Urothelium cell line (cell line): ENCODE measurements at regions not wholly inside any gene's neighbourhood (a gene's known extent, or its start where the extent isn't known, plus 50 kb on each side); places are given as distances from the start of the nearest gene placed in this dataset.

Experiments used
- DNase-seq: peaks from one replicate; pipeline ENCODE4 v3.0.0; 2011; ENCODE audit warnings: low spot score, mixed read lengths
- FAIRE-seq: peaks from 2 replicates; lab custom pipeline; 2011; peaks lifted over from hg19 to GRCh38; lab: Jason Lieb, UNC

DNA sequence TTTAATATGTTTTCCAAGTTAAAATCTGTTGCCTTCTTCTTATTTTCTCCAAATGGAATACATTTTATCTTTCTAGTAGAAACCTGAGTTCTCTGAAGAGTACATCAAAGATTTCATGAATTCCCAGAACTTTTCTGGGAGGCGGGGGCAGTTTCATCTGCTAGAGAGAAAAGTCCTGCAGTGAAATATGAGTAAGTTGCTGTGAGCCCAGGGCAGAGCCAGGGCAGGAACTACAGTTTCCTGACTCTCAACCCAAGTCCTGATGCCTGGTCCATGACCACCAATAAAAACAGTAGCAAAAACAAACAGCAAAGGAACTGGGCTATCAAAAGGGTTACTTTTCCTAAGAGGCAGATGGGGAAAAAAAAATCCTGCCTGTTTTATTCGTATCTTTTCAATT lies 239.4 kb upstream of the CTSO start:
- DNase-seq (no peak), FAIRE-seq (no peak)

DNA sequence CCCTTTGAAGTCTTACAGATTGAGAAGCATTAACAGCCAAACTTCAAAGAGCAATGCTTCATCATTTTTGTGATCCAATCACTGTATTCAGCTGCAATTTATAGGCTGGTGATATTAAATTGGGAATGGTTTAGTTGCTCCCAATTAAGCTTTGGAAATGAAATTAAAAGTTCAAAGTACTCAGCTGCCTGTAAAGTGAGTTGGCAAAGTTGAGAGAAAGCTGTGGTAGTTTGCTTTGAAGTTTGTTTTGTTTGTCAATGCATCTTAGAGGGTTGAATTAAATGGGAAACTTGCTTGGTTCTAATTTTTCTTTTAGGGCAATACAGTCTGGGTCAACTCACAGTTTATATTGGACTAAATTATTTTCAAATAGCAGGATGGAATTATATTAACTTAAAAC lies 238.4 kb upstream of the CTSO start:
- DNase-seq (no peak), FAIRE-seq (no peak)

DNA sequence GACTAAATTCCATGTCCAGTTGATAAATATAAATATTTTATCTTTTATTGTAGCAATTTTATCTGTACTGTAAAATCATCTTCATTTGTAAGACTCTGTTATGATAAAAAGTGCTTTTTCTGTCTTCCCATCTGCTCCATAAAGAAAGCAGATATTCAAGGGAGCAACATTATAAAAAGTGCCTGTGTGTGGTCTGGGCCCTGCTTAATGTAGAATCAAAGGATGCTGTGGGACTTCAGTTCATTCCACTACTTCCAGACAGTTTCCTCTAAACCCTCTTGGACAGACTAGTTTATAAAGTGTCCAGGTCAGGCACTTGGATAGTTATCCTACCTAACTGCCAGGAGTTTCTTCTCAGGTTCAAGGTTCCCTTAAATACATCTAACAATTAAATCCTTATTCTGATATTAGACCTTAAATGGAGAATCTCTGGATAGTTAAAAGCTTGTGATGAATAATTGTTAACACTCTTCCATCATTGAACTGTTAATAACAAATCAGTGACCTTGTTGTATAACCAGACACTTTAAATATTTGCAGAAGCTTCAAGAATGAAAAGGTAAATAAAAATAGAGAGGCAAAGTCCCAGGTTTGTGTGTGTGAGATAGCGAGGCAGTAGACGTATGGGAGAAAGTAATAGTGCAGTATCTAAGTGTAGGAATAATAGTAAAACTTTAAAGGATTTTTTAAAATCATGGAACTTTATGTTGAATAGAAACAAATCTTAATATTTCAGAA lies 237.5 kb upstream of the CTSO start:
- FAIRE-seq (no peak), DNase-seq (no peak)

DNA sequence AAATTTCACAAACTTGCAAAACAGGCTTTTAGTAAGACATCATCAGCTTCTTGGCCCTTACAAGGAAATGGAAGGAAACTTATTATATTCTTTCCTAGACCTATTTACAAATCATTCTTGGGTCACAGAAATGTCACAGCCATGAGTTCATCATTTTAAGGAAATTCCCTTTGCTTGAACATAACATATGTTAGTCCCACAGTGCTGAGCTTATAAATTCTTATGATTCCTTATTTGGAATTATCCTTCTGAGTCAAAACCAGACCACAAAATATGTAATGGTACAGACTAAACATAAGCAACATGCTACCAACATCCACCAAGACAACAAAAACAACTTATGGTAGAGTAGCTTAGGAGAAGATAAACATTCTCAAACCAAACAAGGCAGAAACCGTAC lies 236.9 kb upstream of the CTSO start:
- FAIRE-seq (no peak), DNase-seq (no peak)

DNA sequence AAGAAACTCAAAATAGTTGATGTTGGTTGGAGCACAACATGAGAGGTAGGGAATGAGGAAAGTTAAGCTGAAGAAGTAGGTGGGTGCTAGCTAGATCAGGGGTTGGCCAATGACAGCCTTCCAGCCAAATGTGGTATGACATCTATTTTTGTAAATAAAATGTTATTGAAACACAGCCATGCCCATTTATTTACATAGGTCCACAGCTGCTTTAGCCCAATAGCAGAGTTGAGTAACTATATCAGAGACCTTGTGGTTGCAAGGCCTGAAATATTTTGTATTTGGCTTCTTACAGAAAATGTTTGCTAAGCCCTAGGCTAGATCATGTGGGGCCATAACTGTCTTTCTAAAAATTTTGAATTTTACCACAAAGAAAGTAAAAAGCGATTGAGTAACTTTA lies 234.9 kb upstream of the CTSO start:
- FAIRE-seq = no peak
- DNase-seq = no peak

DNA sequence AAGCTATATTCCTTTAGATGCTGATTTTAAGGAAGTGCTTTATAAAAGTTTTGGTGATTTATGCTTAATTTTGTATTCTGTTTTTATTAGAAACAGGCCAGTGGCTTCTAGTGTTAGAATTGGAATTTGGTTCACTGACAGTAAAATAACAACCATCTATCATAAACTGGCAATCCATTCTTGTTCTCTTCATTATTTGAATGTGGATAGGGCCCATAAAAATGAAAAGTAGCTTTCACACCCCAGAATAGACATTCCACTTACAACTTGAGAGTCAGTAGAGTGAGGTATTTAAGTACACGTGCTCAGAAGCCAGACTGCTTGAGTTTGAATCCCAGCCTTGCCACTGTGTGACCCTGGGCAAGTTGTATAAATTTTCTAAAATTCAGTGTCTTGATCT lies 232.4 kb upstream of the CTSO start:
- no peak for FAIRE-seq

DNA sequence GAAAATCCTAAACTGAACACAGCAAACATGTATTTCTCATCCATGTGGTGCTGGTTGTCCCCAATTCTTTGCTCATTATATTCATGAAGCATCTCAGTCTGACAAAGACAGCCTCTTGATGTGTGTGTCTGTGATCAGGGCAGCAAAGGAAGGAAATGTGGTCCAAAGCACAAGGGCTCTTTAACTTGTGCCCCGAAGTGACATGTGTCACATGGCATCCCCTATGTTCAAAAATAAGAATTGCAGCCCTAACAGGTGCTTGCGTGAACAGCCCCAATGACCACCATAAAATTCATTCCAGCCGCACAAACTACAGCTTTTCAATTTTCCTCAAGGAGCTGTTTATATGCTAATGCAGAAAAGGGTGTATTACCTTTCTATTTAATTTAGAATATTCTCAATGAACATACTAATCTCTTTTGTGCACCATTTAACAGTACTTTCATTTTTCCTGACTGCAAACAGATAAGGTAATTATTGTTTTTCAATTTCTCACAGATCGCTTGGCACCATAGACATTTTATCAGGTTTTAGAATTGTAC lies 231.9 kb upstream of the CTSO start:
- FAIRE-seq (no peak), DNase-seq (no peak)

More for the DNA sequence above, 232.4 kb upstream of the CTSO start:
- DNase-seq = no peak

DNA sequence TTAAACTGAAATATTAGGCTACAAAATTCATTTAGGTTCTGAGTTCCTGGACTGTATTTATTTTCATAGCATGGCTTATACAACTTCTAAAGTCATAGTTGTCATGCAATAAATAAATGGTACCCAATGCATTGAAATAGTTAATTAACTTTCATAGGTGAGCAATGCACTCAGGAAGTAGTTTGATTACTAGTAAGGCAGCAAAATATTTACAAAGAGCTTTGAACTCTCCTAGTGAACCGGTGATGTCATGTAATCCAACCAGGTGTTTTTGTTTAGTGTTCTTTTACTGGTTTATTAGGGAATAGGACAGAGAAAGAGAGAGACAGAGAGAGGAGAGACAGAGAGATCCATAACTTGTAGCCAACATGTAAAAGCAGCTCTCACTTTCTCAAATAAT lies 228.6 kb upstream of the CTSO start:
- no peak for FAIRE-seq

DNA sequence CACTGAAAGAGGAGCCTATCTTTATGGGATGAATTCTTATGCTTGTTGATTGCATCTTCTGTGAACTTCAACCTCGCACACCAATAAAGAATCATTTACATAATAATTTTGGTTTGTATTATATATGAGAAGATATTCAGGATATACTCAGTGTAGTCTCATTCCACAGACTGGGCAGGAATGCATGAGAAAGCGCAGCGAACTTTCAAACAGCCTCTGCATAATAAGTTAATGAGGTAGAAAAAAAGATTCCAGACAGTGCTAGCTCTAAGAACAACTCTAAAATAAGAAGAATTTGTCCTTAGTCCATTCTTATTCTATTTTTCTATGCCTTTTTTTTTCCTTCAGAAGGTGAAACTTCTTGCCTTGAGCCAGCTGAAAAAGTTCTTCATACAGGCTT lies 224.3 kb upstream of the CTSO start:
- DNase-seq (no peak), FAIRE-seq (no peak)

More for the DNA sequence above, 228.6 kb upstream of the CTSO start:
- no peak for DNase-seq

DNA sequence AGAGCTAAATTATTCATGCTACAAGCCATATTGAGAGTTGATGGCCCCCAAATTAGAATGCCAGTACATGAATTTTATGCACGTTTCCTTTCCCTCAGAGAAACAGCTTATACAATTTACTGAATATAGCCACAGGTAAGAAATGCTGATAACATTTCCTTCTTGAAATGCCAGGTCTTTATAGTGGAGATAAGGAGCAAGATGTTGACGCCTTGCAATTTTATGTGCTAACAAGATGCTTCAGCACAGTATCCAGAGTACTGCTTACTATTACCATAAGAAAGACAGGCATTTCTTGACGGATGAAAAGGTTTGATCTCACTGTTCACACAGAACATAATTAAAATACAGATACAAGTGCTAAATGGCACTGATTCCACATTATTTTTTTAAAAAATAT lies 223.2 kb upstream of the CTSO start:
- no peak for FAIRE-seq
- DNase-seq = no peak

DNA sequence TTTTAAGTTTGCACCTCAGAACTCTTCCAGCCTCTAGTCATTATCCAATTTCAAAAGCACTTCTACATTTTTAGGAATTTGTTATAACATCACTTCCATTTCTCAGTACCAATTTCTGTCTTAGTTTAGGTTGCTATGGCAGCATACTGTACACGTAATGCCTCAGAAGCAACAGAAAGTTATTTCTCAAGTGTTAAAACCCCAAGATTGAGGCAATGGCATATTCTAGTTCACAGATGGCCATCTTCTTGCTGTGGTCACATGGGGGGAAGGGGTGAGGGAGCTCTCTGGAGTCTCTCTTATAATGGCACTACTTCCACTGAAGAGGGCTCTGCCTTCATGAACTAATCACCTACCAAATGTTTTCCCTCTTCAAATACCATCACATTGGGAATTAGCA lies 220.3 kb upstream of the CTSO start:
- DNase-seq = no peak
- FAIRE-seq = no peak

DNA sequence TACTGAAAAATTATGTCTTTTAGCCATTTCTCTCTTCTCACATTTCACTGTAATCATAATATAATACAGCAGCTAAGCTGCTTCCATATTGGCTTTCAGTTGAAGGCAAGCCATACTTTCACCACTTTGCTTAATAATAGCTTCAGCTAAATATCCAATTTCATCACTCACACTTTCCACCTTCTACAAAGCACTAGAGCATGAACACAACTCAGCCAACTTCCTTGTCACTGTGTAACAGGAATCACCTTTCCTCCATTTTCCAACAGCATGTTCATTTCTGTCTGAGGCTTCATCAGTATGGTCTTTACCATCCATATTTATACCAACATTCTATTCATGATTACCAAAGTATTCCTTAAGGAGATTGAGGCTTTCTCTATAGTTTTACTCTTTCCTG lies 219.8 kb upstream of the CTSO start:
- no peak for FAIRE-seq
- DNase-seq = no peak

DNA sequence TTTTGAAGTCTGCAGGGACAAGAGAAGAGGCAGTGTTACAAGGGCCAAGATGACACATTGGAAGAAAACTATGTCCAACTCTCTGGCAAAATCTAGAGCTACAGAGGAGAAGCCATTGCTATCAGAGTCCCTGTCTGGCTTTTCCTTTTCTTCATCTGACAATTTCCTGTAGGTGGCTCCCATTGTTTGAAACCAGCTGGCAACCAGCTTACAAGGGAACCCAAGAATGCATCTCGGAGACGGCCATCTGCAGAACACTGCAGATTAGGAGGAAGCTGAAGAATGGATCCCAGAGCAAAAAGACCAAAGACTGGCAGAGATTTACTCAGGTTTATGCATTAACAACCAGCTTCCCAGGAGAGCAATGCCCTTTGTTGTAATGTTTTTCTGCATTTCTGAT lies 216.2 kb upstream of the CTSO start:
- no peak for FAIRE-seq
- DNase-seq = no peak

DNA sequence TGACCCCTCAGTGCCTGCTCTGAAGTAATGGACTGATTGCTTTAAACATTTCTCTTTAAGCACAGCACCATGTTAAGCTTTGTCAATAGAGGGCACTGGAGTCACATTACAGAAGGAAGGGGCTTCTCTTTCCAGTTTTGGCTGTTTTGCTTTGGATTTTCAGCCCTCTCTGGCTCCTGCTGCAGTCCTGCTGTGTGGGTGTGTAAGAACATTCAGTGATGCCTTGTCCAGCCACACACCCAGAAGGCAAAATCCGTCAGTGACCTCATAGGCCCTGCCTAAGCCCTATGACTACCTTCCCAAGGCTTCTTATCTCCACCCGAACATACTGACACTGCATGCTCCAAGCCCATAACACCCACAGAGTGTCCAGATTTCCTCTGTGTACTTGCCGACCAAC lies 215.3 kb upstream of the CTSO start:
- DNase-seq (peak; percentile 21), FAIRE-seq (no peak)

DNA sequence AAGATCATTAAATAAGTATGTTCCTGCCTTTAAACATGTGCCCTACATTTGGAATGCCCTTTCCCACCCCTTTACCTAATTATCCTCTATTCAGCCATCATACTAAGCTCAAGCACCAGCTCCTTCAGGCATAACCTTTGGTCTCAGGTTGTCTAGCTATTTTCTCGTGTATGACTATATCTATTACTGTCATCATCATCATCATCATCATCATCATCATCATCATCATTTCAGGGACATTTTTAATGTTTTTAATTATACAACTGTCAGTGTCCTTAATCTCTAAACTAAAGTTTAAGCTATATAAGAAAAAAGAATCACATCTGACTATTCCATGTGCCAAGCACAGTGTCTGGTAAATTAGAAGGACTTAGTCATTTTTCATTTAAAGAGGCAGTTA lies 214.6 kb upstream of the CTSO start:
- FAIRE-seq (no peak), DNase-seq (no peak)

DNA sequence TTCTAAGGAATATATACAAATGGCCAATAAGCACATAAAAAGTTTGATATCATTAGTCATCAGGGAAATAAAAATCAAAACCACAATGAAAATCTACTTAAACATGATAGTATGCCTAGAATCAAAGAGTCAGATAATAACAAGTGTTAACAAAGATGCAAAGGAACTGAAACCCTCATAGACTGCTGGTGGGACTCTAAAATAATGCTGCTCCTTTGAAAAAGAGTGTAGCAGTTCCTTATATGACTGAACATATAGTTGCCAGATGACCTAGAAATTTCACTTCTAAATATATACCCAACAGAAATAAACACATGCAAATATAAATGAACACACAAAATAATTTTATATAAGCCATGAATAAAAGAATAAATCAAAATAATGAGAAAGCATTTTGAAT lies 205.1 kb upstream of the CTSO start:
- FAIRE-seq (no peak), DNase-seq (no peak)

DNA sequence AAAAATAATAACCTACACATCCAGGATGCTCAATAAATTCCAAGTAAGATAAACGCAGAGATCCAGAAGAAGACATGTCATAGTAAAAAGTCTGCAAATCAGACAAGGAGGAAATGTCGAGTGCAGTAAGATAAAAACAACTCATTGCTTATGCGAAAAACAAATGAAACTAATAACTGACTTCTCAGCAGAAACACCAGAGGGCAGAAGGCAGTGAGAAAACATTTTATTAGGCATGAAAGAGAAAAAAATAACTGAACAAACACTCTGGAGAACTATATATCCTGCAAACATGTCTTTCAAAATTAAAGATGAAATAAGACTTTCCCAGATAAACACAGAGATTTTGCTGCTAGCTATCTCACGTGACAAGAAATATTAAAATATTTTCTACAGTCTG lies 201.3 kb upstream of the CTSO start:
- DNase-seq (no peak), FAIRE-seq (no peak)

DNA sequence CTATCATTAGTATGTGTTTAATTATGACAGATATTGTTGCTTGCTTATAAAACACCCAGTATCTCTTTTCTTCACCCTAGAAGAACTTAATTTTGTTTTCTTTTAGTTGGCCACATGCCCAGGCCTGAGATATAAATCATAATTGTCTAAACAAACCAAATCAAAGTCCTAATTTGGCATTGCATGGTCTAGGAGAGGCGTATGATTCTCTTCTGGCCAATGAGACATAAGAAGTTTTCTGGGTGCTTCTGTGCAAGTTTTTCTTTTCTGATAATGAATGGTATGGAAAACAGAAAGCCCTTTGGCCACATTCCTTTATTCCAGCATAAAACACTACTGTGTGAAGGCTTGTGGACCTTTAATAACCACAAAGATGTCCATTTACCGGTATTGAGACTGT lies 192.9 kb upstream of the CTSO start:
- FAIRE-seq (no peak), DNase-seq (no peak)

DNA sequence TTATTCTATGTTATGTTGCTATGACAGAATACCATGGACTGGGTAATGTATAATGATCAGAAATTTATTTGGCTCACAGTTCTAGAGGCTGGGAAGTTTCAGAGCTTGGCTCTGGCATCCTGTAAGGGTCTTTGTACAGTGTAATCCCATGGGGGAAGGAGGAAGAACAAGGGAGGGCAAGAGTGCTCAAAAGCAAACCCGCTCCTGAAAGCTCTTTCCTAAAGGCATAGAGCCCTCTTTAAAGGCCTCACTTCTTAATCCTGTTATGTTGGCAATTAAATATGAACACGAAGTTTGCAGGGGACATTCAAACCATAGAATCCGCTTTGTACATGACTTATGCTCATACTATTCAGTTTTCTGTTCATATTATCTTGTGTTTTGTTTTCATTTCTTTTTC lies 191.3 kb upstream of the CTSO start:
- FAIRE-seq (no peak), DNase-seq (no peak)

DNA sequence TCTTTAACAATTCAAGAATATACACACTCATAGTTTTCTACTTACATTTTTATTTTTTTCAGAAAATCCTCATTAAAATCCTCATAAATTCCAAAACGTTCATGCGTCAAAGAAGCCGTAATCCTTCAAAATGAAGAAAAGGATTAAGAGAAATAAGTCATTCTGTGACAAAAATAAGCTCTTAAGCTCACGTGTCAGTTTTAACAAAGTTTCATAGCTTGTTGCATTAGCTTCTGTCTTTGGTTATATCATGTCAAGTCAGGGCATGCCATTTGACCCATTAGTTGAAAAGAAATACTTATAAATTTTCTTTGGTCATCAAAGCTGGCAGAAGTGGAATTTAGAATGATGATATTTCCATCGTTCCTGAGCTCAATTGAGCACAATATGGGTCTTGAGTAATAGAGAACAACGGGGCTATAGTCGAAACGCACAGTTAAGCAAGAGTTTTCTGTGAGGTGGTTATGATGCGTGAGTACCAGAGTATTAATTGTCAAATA lies 185.2 kb upstream of the CTSO start:
- DNase-seq (no peak), FAIRE-seq (no peak)

DNA sequence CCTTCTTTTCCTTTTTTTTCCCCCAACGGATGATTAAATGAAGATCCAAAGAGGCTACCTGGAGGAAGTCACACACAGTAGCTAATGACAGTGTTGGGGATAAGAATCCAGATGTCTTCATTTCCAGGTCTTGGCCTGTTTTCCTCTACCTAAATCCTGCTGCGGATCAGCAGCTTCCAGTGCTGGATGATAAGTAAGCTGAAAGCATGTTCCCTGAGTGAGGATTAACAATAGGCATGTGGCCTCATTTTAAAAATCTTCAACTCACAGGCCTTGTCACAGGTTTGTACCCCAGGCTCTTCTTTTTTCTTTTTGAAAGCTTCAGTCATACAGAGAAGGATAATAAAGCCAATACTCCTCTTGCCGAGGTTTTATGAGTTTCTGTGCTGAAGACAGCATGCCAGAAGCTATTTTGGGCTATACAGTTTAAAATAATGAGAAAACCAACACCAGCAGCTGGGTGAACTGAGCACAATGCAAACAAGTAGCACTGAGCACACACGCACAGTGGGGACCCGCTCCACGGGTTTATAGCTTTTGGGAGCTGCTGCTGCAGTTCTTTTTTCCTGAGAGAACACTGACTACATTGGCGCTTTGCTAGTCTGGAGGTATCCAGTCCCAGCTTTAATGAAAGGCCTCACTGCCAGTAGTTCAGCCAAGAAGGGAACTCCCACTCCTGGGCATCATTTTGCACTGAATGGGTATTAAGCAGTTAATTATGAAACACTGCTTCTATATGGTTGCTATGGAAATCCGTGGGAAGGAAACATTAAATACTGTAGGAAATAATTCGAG lies 184.2 kb upstream of the CTSO start:
- DNase-seq (no peak), FAIRE-seq (no peak)

DNA sequence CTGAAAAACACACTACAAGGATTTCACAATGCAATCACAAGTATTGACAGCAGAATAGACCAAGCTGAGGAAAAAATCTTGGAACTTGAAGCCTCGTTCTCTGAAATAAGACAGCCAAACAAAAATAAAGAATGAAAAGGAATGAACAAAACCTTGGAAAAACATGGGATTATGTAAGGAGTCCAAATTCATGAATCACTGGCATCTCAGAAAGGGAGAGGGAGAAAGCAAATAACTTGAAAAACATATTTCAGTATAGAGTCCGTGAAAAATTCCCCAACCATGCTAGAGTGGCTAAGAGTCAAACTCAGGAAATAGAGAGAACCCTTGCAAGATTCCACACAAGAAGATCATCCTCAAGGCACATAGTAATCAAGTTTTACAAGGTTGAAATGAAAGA lies 178.5 kb upstream of the CTSO start:
- DNase-seq = no peak
- no peak for FAIRE-seq
